ENCODE measurements at regions not wholly inside any gene's neighbourhood (a gene's known extent, or its start where the extent isn't known, plus 50 kb on each side); places are given as distances from the start of the nearest gene placed in this dataset.

- DNase-seq: no peak
Observed at GRCh38 chr1:36673202-36673601, 190.5 kb upstream of the CSF3R start.

- DNase-seq: no peak
Observed at GRCh38 chr1:36669262-36669661, 186.5 kb upstream of the CSF3R start.

- DNase-seq: no peak
Observed at GRCh38 chr1:36667836-36668235, 185.1 kb upstream of the CSF3R start.

GRCh38 chr1:36667256-36667655, 184.5 kb upstream of the CSF3R start:
- no peak for DNase-seq

GRCh38 chr1:36665478-36666080, 182.9 kb upstream of the CSF3R start:
- no peak for DNase-seq

- DNase-seq: no peak
Observed at GRCh38 chr1:36664571-36665287, 182.0 kb upstream of the CSF3R start.

- no peak for DNase-seq
Observed at GRCh38 chr1:36663772-36664430, 181.2 kb upstream of the CSF3R start.

- DNase-seq: no peak
Observed at GRCh38 chr1:36658838-36659237, 176.1 kb upstream of the CSF3R start.

GRCh38 chr1:36657826-36658225, 175.1 kb upstream of the CSF3R start:
- no peak for DNase-seq

GRCh38 chr1:36656838-36657237, 174.1 kb upstream of the CSF3R start:
- DNase-seq: no peak

GRCh38 chr1:36656271-36656670, 173.6 kb upstream of the CSF3R start:
- no peak for DNase-seq

GRCh38 chr1:36654586-36654985, 171.9 kb upstream of the CSF3R start:
- DNase-seq: no peak

GRCh38 chr1:36653850-36654249, 171.1 kb upstream of the CSF3R start:
- no peak for DNase-seq

GRCh38 chr1:36652586-36652985, 169.9 kb upstream of the CSF3R start:
- DNase-seq: no peak

GRCh38 chr1:36652011-36652410, 169.3 kb upstream of the CSF3R start:
- no peak for DNase-seq

- DNase-seq: no peak
Observed at GRCh38 chr1:36651176-36651910, 168.6 kb upstream of the CSF3R start.

GRCh38 chr1:36650200-36651065, 167.7 kb upstream of the CSF3R start:
- DNase-seq: no peak

- DNase-seq: no peak
Observed at GRCh38 chr1:36645867-36646266, 163.2 kb upstream of the CSF3R start.

- DNase-seq: no peak
Observed at GRCh38 chr1:36644556-36644955, 161.8 kb upstream of the CSF3R start.

GRCh38 chr1:36643371-36644270, 160.9 kb upstream of the CSF3R start:
- no peak for DNase-seq

GRCh38 chr1:36642802-36643201, 160.1 kb upstream of the CSF3R start:
- no peak for DNase-seq

GRCh38 chr1:36641776-36642175, 159.1 kb upstream of the CSF3R start:
- no peak for DNase-seq
